Common myeloid progenitor, CD34-positive (primary cell): ENCODE measurements at regions not wholly inside any gene's neighbourhood (a gene's known extent, or its start where the extent isn't known, plus 50 kb on each side); places are given as distances from the start of the nearest gene placed in this dataset.

Experiments
- CTCF ChIA-PET: fragments of 350-600 bp; sonication (Branson Sonifier 250); formaldehyde crosslinking; loops from one replicate; lab custom pipeline; 2021; ENCODE audit warnings: antibody characterized with exemption; lab: Charles Lee
- POLR2A ChIA-PET: fragments of 350-600 bp; sonication (Branson Sonifier 250); formaldehyde crosslinking; loops from one replicate; lab custom pipeline; 2021; ENCODE audit warnings: antibody characterized with exemption; lab: Charles Lee
- DNase-seq, 3 donors: peaks; one replicate each; pipeline versions ENCODE4 v3.0.0 to v3.0.0-alpha.2; 2013
- H3K27ac ChIP-seq, 2 experiments: 1 replicate in 1 of 2; 2 replicates in 1 of 2; pipeline ENCODE4 v1.7.0; 2013; ENCODE audit warnings: inconsistent platforms in 2 of 2, low read length in 2 of 2, mild to moderate bottlenecking in 2 of 2, low read depth in 1 of 2, moderate library complexity in 1 of 2; ENCODE audit not compliant: severe bottlenecking in 2 of 2, insufficient read depth in 1 of 2, poor library complexity in 1 of 2
- H3K27me3 ChIP-seq, 5 experiments: replicated peaks in 2 of 5; 1 replicate in 3 of 5; 2 replicates in 2 of 5; pipeline versions ENCODE4 v1.6.1 to v1.7.0; 2013; ENCODE audit warnings: low read length in 4 of 5, mild to moderate bottlenecking in 2 of 5, moderate library complexity in 2 of 5, inconsistent platforms in 1 of 5; ENCODE audit not compliant: insufficient read depth in 5 of 5, control insufficient read depth in 4 of 5
- H3K36me3 ChIP-seq, 4 experiments: 1 replicate in 2 of 4; 2 replicates in 2 of 4; pipeline versions ENCODE4 v1.6.1 to v1.7.0; 2013; ENCODE audit warnings: low read length in 3 of 4, control low read depth in 1 of 4, mild to moderate bottlenecking in 1 of 4; ENCODE audit not compliant: control insufficient read depth in 4 of 4, insufficient read depth in 4 of 4
- H3K4me1 ChIP-seq, 4 experiments: 1 replicate in 3 of 4; 2 replicates in 1 of 4; pipeline versions ENCODE4 v1.6.1 to v1.7.1; 2013; ENCODE audit warnings: low read length in 3 of 4, mild to moderate bottlenecking in 3 of 4, control low read depth in 1 of 4, inconsistent platforms in 1 of 4, moderate library complexity in 1 of 4; ENCODE audit not compliant: control insufficient read depth in 4 of 4, insufficient read depth in 4 of 4; ENCODE audit errors: control extremely low read depth in 1 of 4
- H3K4me3 ChIP-seq, 7 experiments: 1 replicate in 4 of 7; 2 replicates in 3 of 7; pipeline versions ENCODE4 v1.5.1 to v1.7.0; 2013; ENCODE audit warnings: mild to moderate bottlenecking in 7 of 7, low read length in 6 of 7, moderate library complexity in 6 of 7, inconsistent platforms in 2 of 7, low read depth in 2 of 7, control low read depth in 1 of 7; ENCODE audit not compliant: insufficient read depth in 4 of 7, control insufficient read depth in 1 of 7; ENCODE audit errors: extremely low read depth in 1 of 7
- H3K9me3 ChIP-seq, 5 experiments: 1 replicate in 4 of 5; 2 replicates in 1 of 5; pipeline versions ENCODE4 v1.6.1 to v1.7.1; 2013; ENCODE audit warnings: low read length in 4 of 5, mild to moderate bottlenecking in 2 of 5, inconsistent platforms in 1 of 5, low read depth in 1 of 5, moderate library complexity in 1 of 5; ENCODE audit not compliant: control insufficient read depth in 4 of 5, insufficient read depth in 2 of 5; ENCODE audit errors: control extremely low read depth in 1 of 5
- WGBS: methylation state at CpG from one replicate; pipeline ENCODE4 v1.1.5; 2013; ENCODE audit not compliant: insufficient coverage; 5-methylcytosine and 5-hydroxymethylcytosine counted together

GRCh38 chr11:19499026-19499669 lies 213.5 kb upstream of the NAV2 start:
- peaks cover 0 to 2% (median 0%) of the 10 kb centered on the region in 5 experiments for H3K27me3 ChIP-seq
- no peak for DNase-seq
- no peak overlapping the region for H3K4me3 ChIP-seq
- no peaks in the 10 kb centered on the region for H3K4me1 ChIP-seq
- no peaks in the 10 kb centered on the region for H3K36me3 ChIP-seq
- POLR2A ChIA-PET, result no interaction called here
- 50% methylated on average over 2 of the region's 4 CpGs for WGBS
- no peak overlapping the region for H3K27ac ChIP-seq
- peaks cover 0 to 5% (median 0%) of the 10 kb centered on the region in 5 experiments for H3K9me3 ChIP-seq
- CTCF ChIA-PET, result no interaction called here

GRCh38 chr11:19493446-19494213 lies 219.0 kb upstream of the NAV2 start:
- no peaks in the 10 kb centered on the region for H3K36me3 ChIP-seq
- WGBS, result 80% methylated on average over 1 of the region's 4 CpGs
- DNase-seq, result no peak
- peaks cover 0 to 2% (median 0%) of the 10 kb centered on the region in 5 experiments for H3K27me3 ChIP-seq
- H3K4me1 ChIP-seq, result no peaks in the 10 kb centered on the region
- no peak overlapping the region for H3K27ac ChIP-seq
- ChIA-PET POLR2A (no interaction called here), CTCF (interaction anchor here (1.5 kb wide), 1 partner anchor 15 kb away, joined by 4 read pairs; no protein-coding TSS in a partner anchor)
- H3K9me3 ChIP-seq, result peaks cover 0 to 5% (median 0%) of the 10 kb centered on the region in 5 experiments
- no peak overlapping the region for H3K4me3 ChIP-seq

- Histone ChIP-seq H3K27ac (no peak overlapping the region), H3K9me3 (peaks cover 0 to 3% (median 0%) of the 10 kb centered on the region in 5 experiments), H3K36me3 (no peaks in the 10 kb centered on the region), H3K4me3 (no peak overlapping the region), H3K4me1 (no peaks in the 10 kb centered on the region), H3K27me3 (peaks cover 0 to 9% (median 3%) of the 10 kb centered on the region in 5 experiments)
- POLR2A ChIA-PET, result no interaction called here
- CTCF ChIA-PET, result no interaction called here
- no peak for DNase-seq
- WGBS, result 92% methylated on average over 4 of the region's 6 CpGs
These were observed 230.1 kb upstream of the NAV2 start for GRCh38 chr11:19482319-19483100.

GRCh38 chr11:19480540-19480939 lies 232.1 kb upstream of the NAV2 start:
- POLR2A ChIA-PET, result no interaction called here
- Histone ChIP-seq H3K36me3 (no peaks in the 10 kb centered on the region), H3K27me3 (peaks cover 0 to 15% (median 6%) of the 10 kb centered on the region in 5 experiments), H3K4me3 (no peak overlapping the region), H3K27ac (no peak overlapping the region), H3K4me1 (no peaks in the 10 kb centered on the region), H3K9me3 (no peaks in the 10 kb centered on the region)
- CTCF ChIA-PET, result no interaction called here
- no CpG with 5 or more reads among the region's 2 CpGs for WGBS
- no peak for DNase-seq

- CTCF ChIA-PET, result interaction anchor here (1.8 kb wide), 1 partner anchor 16 kb away, joined by 4 read pairs; no protein-coding TSS in a partner anchor
- Histone ChIP-seq H3K4me1 (no peaks in the 10 kb centered on the region), H3K4me3 (no peak overlapping the region), H3K9me3 (no peaks in the 10 kb centered on the region), H3K36me3 (no peaks in the 10 kb centered on the region), H3K27ac (no peak overlapping the region), H3K27me3 (peaks cover 0 to 19% (median 6%) of the 10 kb centered on the region in 5 experiments)
- POLR2A ChIA-PET, result no interaction called here
- no peak for DNase-seq
- WGBS, result 91% methylated on average over 5 of the region's 7 CpGs
These were observed 233.7 kb upstream of the NAV2 start for GRCh38 chr11:19478891-19479290.

- no peaks in the 10 kb centered on the region for H3K9me3 ChIP-seq
- CTCF ChIA-PET, result no interaction called here
- 96% methylated on average over 7 of the region's 7 CpGs for WGBS
- H3K36me3 ChIP-seq, result no peaks in the 10 kb centered on the region
- no peaks in the 10 kb centered on the region for H3K4me1 ChIP-seq
- no peak overlapping the region for H3K4me3 ChIP-seq
- DNase-seq, result no peak
- H3K27ac ChIP-seq, result no peak overlapping the region
- peaks cover 0 to 18% (median 6%) of the 10 kb centered on the region in 5 experiments for H3K27me3 ChIP-seq
- POLR2A ChIA-PET, result no interaction called here
These were observed 234.4 kb upstream of the E2F8 start for GRCh38 chr11:19474954-19475721.
